ENCODE measurements at regions not wholly inside any gene's neighbourhood (a gene's known extent, or its start where the extent isn't known, plus 50 kb on each side); places are given as distances from the start of the nearest gene placed in this dataset.

DNA sequence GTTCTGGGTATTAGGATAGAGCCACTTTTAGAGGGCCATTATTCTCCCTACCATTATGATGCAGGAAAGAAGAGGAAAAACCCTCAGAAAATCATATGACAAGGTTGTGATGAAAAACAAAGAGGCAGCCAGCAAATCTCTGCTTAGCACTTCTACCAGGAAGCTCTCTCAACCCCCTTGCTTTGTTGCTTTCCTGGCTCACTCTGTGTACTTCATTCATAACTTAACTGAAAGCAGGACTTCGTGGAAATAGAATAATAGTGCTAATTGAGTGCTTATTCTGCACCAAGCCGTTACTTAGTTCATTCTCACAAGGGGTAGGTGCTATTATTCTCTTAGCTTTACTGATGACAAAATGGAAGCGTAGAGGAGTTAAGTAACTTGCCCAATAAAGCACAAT lies 354.1 kb downstream of the HRH4 start:
- TF ChIP-seq, protein P1, sequence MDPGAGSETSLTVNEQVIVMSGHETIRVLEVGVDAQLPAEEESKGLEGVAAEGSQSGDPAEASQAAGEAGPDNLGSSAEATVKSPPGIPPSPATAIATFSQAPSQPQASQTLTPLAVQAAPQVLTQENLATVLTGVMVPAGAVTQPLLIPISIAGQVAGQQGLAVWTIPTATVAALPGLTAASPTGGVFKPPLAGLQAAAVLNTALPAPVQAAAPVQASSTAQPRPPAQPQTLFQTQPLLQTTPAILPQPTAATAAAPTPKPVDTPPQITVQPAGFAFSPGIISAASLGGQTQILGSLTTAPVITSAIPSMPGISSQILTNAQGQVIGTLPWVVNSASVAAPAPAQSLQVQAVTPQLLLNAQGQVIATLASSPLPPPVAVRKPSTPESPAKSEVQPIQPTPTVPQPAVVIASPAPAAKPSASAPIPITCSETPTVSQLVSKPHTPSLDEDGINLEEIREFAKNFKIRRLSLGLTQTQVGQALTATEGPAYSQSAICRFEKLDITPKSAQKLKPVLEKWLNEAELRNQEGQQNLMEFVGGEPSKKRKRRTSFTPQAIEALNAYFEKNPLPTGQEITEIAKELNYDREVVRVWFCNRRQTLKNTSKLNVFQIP (CRISPR knock-in tag; IDR thresholded peaks at IDR 0.05; ENCODE audit: borderline replicate concordance, low read depth), result no peak
- TF ChIP-seq ZC3H10 (CRISPR knock-in tag; IDR thresholded peaks at IDR 0.05) (no peak), TOX (CRISPR knock-in tag; IDR thresholded peaks at IDR 0.05; ENCODE audit: borderline replicate concordance) (no peak), ZFP30 (CRISPR knock-in tag; IDR thresholded peaks at IDR 0.05) (no peak), ARNTL (CRISPR knock-in tag; IDR thresholded peaks at IDR 0.05; ENCODE audit: borderline replicate concordance, low read depth) (no peak), ESRRG (CRISPR knock-in tag; IDR thresholded peaks at IDR 0.05) (no peak), ZFP3 (CRISPR knock-in tag; IDR thresholded peaks at IDR 0.05) (no peak), RARB (CRISPR knock-in tag; IDR thresholded peaks at IDR 0.05) (no peak)
- TF ChIP-seq, protein P2, sequence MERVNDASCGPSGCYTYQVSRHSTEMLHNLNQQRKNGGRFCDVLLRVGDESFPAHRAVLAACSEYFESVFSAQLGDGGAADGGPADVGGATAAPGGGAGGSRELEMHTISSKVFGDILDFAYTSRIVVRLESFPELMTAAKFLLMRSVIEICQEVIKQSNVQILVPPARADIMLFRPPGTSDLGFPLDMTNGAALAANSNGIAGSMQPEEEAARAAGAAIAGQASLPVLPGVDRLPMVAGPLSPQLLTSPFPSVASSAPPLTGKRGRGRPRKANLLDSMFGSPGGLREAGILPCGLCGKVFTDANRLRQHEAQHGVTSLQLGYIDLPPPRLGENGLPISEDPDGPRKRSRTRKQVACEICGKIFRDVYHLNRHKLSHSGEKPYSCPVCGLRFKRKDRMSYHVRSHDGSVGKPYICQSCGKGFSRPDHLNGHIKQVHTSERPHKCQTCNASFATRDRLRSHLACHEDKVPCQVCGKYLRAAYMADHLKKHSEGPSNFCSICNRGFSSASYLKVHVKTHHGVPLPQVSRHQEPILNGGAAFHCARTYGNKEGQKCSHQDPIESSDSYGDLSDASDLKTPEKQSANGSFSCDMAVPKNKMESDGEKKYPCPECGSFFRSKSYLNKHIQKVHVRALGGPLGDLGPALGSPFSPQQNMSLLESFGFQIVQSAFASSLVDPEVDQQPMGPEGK (CRISPR knock-in tag; IDR thresholded peaks at IDR 0.05; ENCODE audit: borderline replicate concordance), result no peak
- TF ChIP-seq, protein P3, sequence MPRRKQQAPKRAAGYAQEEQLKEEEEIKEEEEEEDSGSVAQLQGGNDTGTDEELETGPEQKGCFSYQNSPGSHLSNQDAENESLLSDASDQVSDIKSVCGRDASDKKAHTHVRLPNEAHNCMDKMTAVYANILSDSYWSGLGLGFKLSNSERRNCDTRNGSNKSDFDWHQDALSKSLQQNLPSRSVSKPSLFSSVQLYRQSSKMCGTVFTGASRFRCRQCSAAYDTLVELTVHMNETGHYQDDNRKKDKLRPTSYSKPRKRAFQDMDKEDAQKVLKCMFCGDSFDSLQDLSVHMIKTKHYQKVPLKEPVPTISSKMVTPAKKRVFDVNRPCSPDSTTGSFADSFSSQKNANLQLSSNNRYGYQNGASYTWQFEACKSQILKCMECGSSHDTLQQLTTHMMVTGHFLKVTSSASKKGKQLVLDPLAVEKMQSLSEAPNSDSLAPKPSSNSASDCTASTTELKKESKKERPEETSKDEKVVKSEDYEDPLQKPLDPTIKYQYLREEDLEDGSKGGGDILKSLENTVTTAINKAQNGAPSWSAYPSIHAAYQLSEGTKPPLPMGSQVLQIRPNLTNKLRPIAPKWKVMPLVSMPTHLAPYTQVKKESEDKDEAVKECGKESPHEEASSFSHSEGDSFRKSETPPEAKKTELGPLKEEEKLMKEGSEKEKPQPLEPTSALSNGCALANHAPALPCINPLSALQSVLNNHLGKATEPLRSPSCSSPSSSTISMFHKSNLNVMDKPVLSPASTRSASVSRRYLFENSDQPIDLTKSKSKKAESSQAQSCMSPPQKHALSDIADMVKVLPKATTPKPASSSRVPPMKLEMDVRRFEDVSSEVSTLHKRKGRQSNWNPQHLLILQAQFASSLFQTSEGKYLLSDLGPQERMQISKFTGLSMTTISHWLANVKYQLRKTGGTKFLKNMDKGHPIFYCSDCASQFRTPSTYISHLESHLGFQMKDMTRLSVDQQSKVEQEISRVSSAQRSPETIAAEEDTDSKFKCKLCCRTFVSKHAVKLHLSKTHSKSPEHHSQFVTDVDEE (CRISPR knock-in tag; IDR thresholded peaks at IDR 0.05), result no peak

All from SK-N-SH treated with all-trans-retinoic acid at 6 μM for 48 hours (cell line).